Vagina (tissue), 2 donors: ENCODE measurements at regions not wholly inside any gene's neighbourhood (a gene's known extent, or its start where the extent isn't known, plus 50 kb on each side); places are given as distances from the start of the nearest gene placed in this dataset.

Source experiments
- POLR2AphosphoS5 ChIP-seq, 2 donors: sonication (generic); formaldehyde crosslinking; IDR thresholded peaks; one replicate each; pipeline ENCODE4 v1.9.0; 2017; ENCODE audit warnings: antibody characterized with exemption in 2 of 2, mild to moderate bottlenecking in 2 of 2, low read depth in 1 of 2; ENCODE audit not compliant: insufficient read depth in 1 of 2
- TF ChIP-seq, protein P1 (sequence below), 3 experiments: fragments of 450-650 bp in 2 of 3; fragments of 200-600 bp in 1 of 3; sonication (generic) in 1 of 3; IDR thresholded peaks; one replicate each; pipeline ENCODE4 v1.5.1; 2017 to 2019; ENCODE audit warnings: antibody characterized with exemption in 3 of 3, mild to moderate bottlenecking in 2 of 3, moderate library complexity in 2 of 3

DNA sequence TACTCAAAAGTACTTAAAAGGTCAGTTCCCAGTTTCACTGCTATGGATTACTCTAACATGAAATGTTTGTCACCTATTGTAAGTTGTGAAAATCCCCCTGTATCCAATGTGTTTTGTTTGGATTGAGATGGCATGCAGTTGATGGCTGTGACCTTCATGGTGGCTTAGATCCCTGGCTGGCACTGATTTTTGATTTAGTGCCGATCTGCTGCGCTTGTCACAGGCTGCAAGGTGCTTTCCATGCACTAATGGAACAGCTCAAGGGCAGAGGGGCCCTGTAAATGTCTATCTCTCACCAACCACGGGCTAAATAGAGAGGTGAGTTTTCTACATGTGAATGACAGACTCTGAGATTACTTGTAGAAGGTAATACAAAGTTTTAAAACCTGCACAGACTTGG is 69.8 kb upstream of the WDR41 start:
- TF ChIP-seq, protein P1, sequence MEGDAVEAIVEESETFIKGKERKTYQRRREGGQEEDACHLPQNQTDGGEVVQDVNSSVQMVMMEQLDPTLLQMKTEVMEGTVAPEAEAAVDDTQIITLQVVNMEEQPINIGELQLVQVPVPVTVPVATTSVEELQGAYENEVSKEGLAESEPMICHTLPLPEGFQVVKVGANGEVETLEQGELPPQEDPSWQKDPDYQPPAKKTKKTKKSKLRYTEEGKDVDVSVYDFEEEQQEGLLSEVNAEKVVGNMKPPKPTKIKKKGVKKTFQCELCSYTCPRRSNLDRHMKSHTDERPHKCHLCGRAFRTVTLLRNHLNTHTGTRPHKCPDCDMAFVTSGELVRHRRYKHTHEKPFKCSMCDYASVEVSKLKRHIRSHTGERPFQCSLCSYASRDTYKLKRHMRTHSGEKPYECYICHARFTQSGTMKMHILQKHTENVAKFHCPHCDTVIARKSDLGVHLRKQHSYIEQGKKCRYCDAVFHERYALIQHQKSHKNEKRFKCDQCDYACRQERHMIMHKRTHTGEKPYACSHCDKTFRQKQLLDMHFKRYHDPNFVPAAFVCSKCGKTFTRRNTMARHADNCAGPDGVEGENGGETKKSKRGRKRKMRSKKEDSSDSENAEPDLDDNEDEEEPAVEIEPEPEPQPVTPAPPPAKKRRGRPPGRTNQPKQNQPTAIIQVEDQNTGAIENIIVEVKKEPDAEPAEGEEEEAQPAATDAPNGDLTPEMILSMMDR (IDR thresholded peaks at IDR 0.05): no peak
- no peak for TF ChIP-seq POLR2AphosphoS5 (IDR thresholded peaks at IDR 0.05; ENCODE audit: insufficient read depth in 1 of 2, low read depth in 1 of 2)
